ENCODE measurements at regions not wholly inside any gene's neighbourhood (a gene's known extent, or its start where the extent isn't known, plus 50 kb on each side); places are given as distances from the start of the nearest gene placed in this dataset.

DNA sequence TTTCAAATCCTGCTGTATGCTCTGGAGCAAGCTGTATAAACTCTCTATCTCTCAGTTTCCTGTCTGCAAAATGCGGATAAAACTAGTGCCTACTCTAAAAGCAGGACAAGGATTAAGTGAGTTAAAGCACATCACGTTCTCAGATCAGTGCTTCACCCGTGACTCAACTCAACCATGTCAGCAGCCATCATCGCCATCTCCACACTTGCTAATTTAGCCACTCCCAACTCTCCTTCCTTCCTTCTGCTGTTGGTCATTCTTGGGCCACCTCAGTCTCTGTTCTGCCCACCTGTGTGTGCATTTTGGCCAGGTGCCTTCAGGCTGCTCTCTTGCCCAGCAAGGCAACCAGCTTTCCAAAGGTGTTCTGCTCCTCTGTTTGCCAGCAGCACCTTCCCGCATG lies 260.0 kb upstream of the CDYL start:
- no peak overlapping the region for H3K9ac ChIP-seq (ENCODE audit: insufficient read length)
- H3K4me3 ChIP-seq, result no peak overlapping the region
- no peak for DNase-seq (ENCODE audit: low read depth, low spot score)
- TF ChIP-seq POLR2AphosphoS5 (IDR thresholded peaks at IDR 0.05; ENCODE audit: borderline replicate concordance, low read depth, low read length) (no peak), FOXP2 (optimal IDR thresholded peaks at IDR 0.05; ENCODE audit: control extremely low read depth, extremely low read length, insufficient read depth) (no peak), EZH2 (IDR thresholded peaks at IDR 0.05) (no peak)
- no peak overlapping the region for H3K27ac ChIP-seq
- H3K36me3 ChIP-seq (ENCODE audit: insufficient read depth, low read length), result no peaks in the 10 kb centered on the region
- no peaks in the 10 kb centered on the region for H3K9me3 ChIP-seq (ENCODE audit: low read depth, low read length)

DNA sequence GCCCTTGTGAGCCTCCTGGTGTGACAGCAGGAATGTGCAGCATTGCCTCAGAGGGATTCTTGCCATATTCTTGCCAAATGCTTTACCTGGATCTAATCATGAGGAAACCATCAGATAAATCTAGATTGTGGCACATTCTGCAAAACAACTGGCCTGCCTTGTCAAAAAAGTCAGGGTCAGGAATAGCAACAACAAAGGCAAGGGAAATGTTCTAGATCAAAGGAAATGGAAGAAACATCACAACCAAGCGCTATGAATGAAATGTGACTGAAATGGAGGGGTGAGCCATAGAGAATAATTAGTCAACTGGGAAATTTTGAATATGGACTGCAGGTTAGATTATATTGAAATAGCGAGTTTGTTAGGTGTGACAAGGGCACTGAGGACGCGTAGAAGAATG lies 262.6 kb upstream of the CDYL start:
- TF ChIP-seq EZH2 (IDR thresholded peaks at IDR 0.05) (no peak), FOXP2 (optimal IDR thresholded peaks at IDR 0.05; ENCODE audit: control extremely low read depth, extremely low read length, insufficient read depth) (no peak), POLR2AphosphoS5 (IDR thresholded peaks at IDR 0.05; ENCODE audit: borderline replicate concordance, low read depth, low read length) (no peak)
- no peaks in the 10 kb centered on the region for H3K36me3 ChIP-seq (ENCODE audit: insufficient read depth, low read length)
- DNase-seq (ENCODE audit: low read depth, low spot score), result no peak
- no peak overlapping the region for H3K27ac ChIP-seq
- no peak overlapping the region for H3K4me3 ChIP-seq
- H3K9me3 ChIP-seq (ENCODE audit: low read depth, low read length), result no peaks in the 10 kb centered on the region
- no peak overlapping the region for H3K9ac ChIP-seq (ENCODE audit: insufficient read length)

DNA sequence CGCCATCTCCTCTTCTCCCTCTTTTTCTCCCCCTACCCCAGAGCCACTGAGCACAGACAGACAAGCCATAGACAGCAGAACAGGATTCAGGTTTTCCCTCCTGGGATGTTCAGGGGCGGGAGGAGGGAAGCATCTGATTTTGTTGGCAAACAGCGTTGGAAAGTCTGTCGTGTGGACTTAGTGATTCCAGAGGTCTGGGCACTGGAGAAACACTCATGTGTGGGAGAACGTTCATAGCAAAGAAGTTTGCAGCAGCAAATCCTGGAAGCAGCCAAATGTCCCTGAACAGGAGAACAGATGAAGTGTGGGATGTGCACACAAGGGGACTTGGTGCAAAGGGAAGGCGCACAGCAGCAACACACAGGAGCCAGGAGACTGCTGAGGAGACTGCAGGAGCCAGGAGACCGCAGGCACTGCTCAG lies 264.1 kb upstream of the CDYL start:
- H3K9ac ChIP-seq (ENCODE audit: insufficient read length), result no peak overlapping the region
- TF ChIP-seq POLR2AphosphoS5 (IDR thresholded peaks at IDR 0.05; ENCODE audit: borderline replicate concordance, low read depth, low read length), result no peak
- no peak for TF ChIP-seq EZH2 (IDR thresholded peaks at IDR 0.05)
- TF ChIP-seq FOXP2 (optimal IDR thresholded peaks at IDR 0.05; ENCODE audit: control extremely low read depth, extremely low read length, insufficient read depth), result no peak
- DNase-seq (ENCODE audit: low read depth, low spot score), result no peak

DNA sequence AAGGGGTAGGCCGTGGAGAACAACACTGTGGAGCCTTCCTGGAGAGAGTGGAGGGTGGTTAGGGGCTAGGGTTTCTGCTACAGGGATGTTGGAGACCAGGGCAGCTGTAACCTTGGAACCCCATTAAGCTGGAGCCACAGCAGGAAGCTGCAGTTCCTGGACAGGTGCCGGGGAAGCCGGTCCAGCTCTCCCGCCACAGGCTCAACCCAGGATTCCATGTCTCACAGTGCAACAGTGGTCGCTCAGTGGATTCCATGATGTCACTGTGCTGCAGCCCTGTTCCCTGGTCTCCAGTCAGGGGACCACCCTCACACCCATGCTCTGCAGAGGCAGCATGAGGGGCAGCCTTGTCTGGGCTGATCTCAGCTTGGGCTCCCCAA lies 264.6 kb upstream of the CDYL start:
- no peak overlapping the region for H3K4me3 ChIP-seq
- H3K9me3 ChIP-seq (ENCODE audit: low read depth, low read length), result no peaks in the 10 kb centered on the region
- TF ChIP-seq EZH2 (IDR thresholded peaks at IDR 0.05) (no peak), FOXP2 (optimal IDR thresholded peaks at IDR 0.05; ENCODE audit: control extremely low read depth, extremely low read length, insufficient read depth) (no peak), POLR2AphosphoS5 (IDR thresholded peaks at IDR 0.05; ENCODE audit: borderline replicate concordance, low read depth, low read length) (no peak)
- H3K36me3 ChIP-seq (ENCODE audit: insufficient read depth, low read length), result no peaks in the 10 kb centered on the region
- no peak overlapping the region for H3K9ac ChIP-seq (ENCODE audit: insufficient read length)
- no peak overlapping the region for H3K27ac ChIP-seq
- DNase-seq (ENCODE audit: low read depth, low spot score), result no peak

More for the DNA sequence above, 264.1 kb upstream of the CDYL start:
- Histone ChIP-seq H3K4me3 (no peak overlapping the region), H3K27ac (no peak overlapping the region), H3K36me3 (ENCODE audit: insufficient read depth, low read length) (no peaks in the 10 kb centered on the region), H3K9me3 (ENCODE audit: low read depth, low read length) (no peaks in the 10 kb centered on the region)

- TF ChIP-seq FOXP2 (optimal IDR thresholded peaks at IDR 0.05; ENCODE audit: control extremely low read depth, extremely low read length, insufficient read depth) (no peak), EZH2 (IDR thresholded peaks at IDR 0.05) (no peak), POLR2AphosphoS5 (IDR thresholded peaks at IDR 0.05; ENCODE audit: borderline replicate concordance, low read depth, low read length) (no peak)
- H3K9me3 ChIP-seq (ENCODE audit: low read depth, low read length), result no peaks in the 10 kb centered on the region
- no peak overlapping the region for H3K4me3 ChIP-seq
- H3K36me3 ChIP-seq (ENCODE audit: insufficient read depth, low read length), result no peaks in the 10 kb centered on the region
- no peak for DNase-seq (ENCODE audit: low read depth, low spot score)
- no peak overlapping the region for H3K9ac ChIP-seq (ENCODE audit: insufficient read length)
- H3K27ac ChIP-seq, result no peak overlapping the region
Observed at GRCh38 chr6:4510906-4511640, 265.1 kb upstream of the CDYL start.

GRCh38 chr6:4510317-4510716 lies 265.9 kb upstream of the CDYL start:
- no peak for DNase-seq (ENCODE audit: low read depth, low spot score)
- Histone ChIP-seq H3K9me3 (ENCODE audit: low read depth, low read length) (no peaks in the 10 kb centered on the region), H3K27ac (no peak overlapping the region), H3K4me3 (no peak overlapping the region), H3K9ac (ENCODE audit: insufficient read length) (no peak overlapping the region), H3K36me3 (ENCODE audit: insufficient read depth, low read length) (no peaks in the 10 kb centered on the region)
- no peak for TF ChIP-seq POLR2AphosphoS5 (IDR thresholded peaks at IDR 0.05; ENCODE audit: borderline replicate concordance, low read depth, low read length)
- no peak for TF ChIP-seq EZH2 (IDR thresholded peaks at IDR 0.05)
- TF ChIP-seq FOXP2 (optimal IDR thresholded peaks at IDR 0.05; ENCODE audit: control extremely low read depth, extremely low read length, insufficient read depth), result no peak

DNA sequence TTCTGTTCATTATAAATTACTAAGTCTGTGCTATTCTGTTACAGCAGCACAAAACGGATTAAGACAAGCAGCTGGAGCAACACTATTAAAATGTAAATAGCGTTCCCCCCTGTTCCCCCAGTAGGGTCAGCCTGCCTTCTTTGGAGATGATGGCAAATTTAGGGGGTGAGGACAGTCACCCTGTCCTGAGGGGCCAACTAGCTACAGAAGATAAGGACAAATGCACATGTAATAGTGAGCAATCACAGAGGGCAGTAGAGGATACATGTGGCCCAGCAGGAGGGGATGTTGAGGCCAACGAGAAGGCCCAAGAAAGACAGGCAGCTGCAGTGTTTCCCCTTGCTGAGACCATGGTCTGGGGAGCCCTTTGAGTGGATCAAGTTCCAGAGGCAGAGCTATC lies 266.7 kb upstream of the CDYL start:
- Histone ChIP-seq H3K9me3 (ENCODE audit: low read depth, low read length) (no peaks in the 10 kb centered on the region), H3K27ac (no peak overlapping the region), H3K4me3 (no peak overlapping the region), H3K36me3 (ENCODE audit: insufficient read depth, low read length) (no peaks in the 10 kb centered on the region), H3K9ac (ENCODE audit: insufficient read length) (no peak overlapping the region)
- no peak for DNase-seq (ENCODE audit: low read depth, low spot score)
- no peak for TF ChIP-seq FOXP2 (optimal IDR thresholded peaks at IDR 0.05; ENCODE audit: control extremely low read depth, extremely low read length, insufficient read depth)

DNA sequence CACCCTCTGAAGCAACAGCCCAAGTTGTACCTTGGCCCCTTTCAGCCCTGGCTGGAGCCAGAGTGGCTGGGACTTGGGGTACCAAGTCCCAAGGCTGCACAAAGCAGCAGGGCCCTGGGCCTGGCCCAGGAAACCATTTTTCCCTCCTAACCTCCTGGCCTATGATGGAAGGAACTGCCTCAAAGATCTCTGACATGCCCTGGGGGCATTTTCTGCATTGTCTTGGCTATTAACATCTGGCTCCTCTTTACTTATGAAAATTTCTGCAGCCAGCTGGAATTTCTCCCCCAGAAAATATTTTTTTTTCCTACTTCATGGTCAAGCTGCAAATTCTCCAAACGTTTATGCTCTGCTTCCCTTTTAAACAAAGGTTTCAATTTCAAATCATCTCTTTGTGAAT lies 269.4 kb upstream of the CDYL start:
- Histone ChIP-seq H3K9ac (ENCODE audit: insufficient read length) (no peak overlapping the region), H3K36me3 (ENCODE audit: insufficient read depth, low read length) (no peaks in the 10 kb centered on the region), H3K9me3 (ENCODE audit: low read depth, low read length) (no peaks in the 10 kb centered on the region), H3K4me3 (no peak overlapping the region), H3K27ac (no peak overlapping the region)
- no peak for TF ChIP-seq FOXP2 (optimal IDR thresholded peaks at IDR 0.05; ENCODE audit: control extremely low read depth, extremely low read length, insufficient read depth)
- TF ChIP-seq POLR2AphosphoS5 (IDR thresholded peaks at IDR 0.05; ENCODE audit: borderline replicate concordance, low read depth, low read length), result no peak
- TF ChIP-seq EZH2 (IDR thresholded peaks at IDR 0.05), result no peak
- no peak for DNase-seq (ENCODE audit: low read depth, low spot score)

DNA sequence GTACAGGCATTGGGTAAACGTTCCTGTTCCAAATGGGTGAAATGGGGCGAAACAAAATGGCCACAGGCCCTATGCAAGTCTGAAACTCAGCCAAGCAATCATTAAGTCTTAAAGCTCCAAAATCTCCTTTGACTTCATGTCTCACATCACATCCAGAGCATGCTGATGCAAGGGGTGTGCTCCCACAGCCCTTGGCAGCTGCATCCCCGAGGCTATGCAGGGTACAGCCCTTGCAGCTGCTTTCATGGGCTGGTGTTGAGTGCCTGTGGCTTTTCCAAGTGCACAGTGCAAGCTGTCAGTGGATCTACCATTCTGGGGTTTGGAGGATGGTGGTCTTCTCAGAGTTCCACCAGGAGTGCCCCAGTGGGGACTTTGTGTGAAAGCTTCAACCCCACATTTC lies 270.0 kb upstream of the CDYL start:
- TF ChIP-seq EZH2 (IDR thresholded peaks at IDR 0.05) (no peak), FOXP2 (optimal IDR thresholded peaks at IDR 0.05; ENCODE audit: control extremely low read depth, extremely low read length, insufficient read depth) (no peak)
- no peak for DNase-seq (ENCODE audit: low read depth, low spot score)
- H3K4me3 ChIP-seq, result no peak overlapping the region

More for the DNA sequence above, 270.0 kb upstream of the CDYL start:
- H3K9ac ChIP-seq (ENCODE audit: insufficient read length), result no peak overlapping the region
- H3K36me3 ChIP-seq (ENCODE audit: insufficient read depth, low read length), result no peaks in the 10 kb centered on the region
- H3K27ac ChIP-seq, result no peak overlapping the region
- H3K9me3 ChIP-seq (ENCODE audit: low read depth, low read length), result no peaks in the 10 kb centered on the region

All from SK-N-MC (cell line).